ENCODE measurements at regions not wholly inside any gene's neighbourhood (a gene's known extent, or its start where the extent isn't known, plus 50 kb on each side); places are given as distances from the start of the nearest gene placed in this dataset.
A peak's percentile ranks its signal among the peaks of the same experiment; 100 is the strongest.

GRCh38 chr2:199136681-199137080 is 321.1 kb downstream of the SATB2 start:
- ChIA-PET CTCF (no interaction called here), POLR2A (no interaction called here)
- TF ChIP-seq CTCF (IDR thresholded peaks at IDR 0.05; ENCODE audit: low read depth, low read length) = no peak
- no peaks in the 10 kb centered on the region for H3K27me3 ChIP-seq (ENCODE audit: control insufficient read depth, insufficient read depth, low read length)
- peaks cover 5% of the 10 kb centered on the region; the same call in 1 of the 2 replicates for H3K9me3 ChIP-seq (ENCODE audit: control insufficient read depth, insufficient read depth, low read length)
- H3K4me3 ChIP-seq (ENCODE audit: low read depth, low read length) = no peak overlapping the region
- no peak overlapping the region for H3K27ac ChIP-seq (ENCODE audit: low read depth, low read length)
- DNase-seq (ENCODE audit: low read depth, low spot score) = peak; percentile 67

GRCh38 chr2:199136242-199136641 is 321.5 kb downstream of the SATB2 start:
- no peak for DNase-seq (ENCODE audit: low read depth, low spot score)
- no peak overlapping the region for H3K27ac ChIP-seq (ENCODE audit: low read depth, low read length)
- no peak overlapping the region for H3K4me3 ChIP-seq (ENCODE audit: low read depth, low read length)
- POLR2A ChIA-PET = no interaction called here
- H3K27me3 ChIP-seq (ENCODE audit: control insufficient read depth, insufficient read depth, low read length) = no peaks in the 10 kb centered on the region
- CTCF ChIA-PET = no interaction called here
- H3K9me3 ChIP-seq (ENCODE audit: control insufficient read depth, insufficient read depth, low read length) = peaks cover 2% of the 10 kb centered on the region; the same call in 1 of the 2 replicates
- TF ChIP-seq CTCF (IDR thresholded peaks at IDR 0.05; ENCODE audit: low read depth, low read length) = no peak

- H3K27ac ChIP-seq (ENCODE audit: low read depth, low read length) = no peak overlapping the region
- no peaks in the 10 kb centered on the region for H3K9me3 ChIP-seq (ENCODE audit: control insufficient read depth, insufficient read depth, low read length)
- ChIA-PET CTCF (no interaction called here), POLR2A (no interaction called here)
- no peak for TF ChIP-seq CTCF (IDR thresholded peaks at IDR 0.05; ENCODE audit: low read depth, low read length)
- H3K4me3 ChIP-seq (ENCODE audit: low read depth, low read length) = no peak overlapping the region
- no peaks in the 10 kb centered on the region for H3K27me3 ChIP-seq (ENCODE audit: control insufficient read depth, insufficient read depth, low read length)
- DNase-seq (ENCODE audit: low read depth, low spot score) = no peak
Measured at GRCh38 chr2:199131876-199132275, 325.9 kb downstream of the SATB2 start.

GRCh38 chr2:199131136-199131655 is 326.5 kb downstream of the SATB2 start:
- TF ChIP-seq CTCF (IDR thresholded peaks at IDR 0.05; ENCODE audit: low read depth, low read length) = no peak
- no peak overlapping the region for H3K27ac ChIP-seq (ENCODE audit: low read depth, low read length)
- ChIA-PET POLR2A (no interaction called here), CTCF (interaction anchor here (0.5 kb wide), 1 partner anchor 474 kb away, joined by 3 read pairs; no protein-coding TSS in a partner anchor)
- H3K27me3 ChIP-seq (ENCODE audit: control insufficient read depth, insufficient read depth, low read length) = no peaks in the 10 kb centered on the region
- H3K4me3 ChIP-seq (ENCODE audit: low read depth, low read length) = no peak overlapping the region
- no peak for DNase-seq (ENCODE audit: low read depth, low spot score)
- H3K9me3 ChIP-seq (ENCODE audit: control insufficient read depth, insufficient read depth, low read length) = no peaks in the 10 kb centered on the region

- CTCF ChIA-PET = no interaction called here
- Histone ChIP-seq H3K4me3 (ENCODE audit: low read depth, low read length) (no peak overlapping the region), H3K27ac (ENCODE audit: low read depth, low read length) (no peak overlapping the region), H3K9me3 (ENCODE audit: control insufficient read depth, insufficient read depth, low read length) (no peaks in the 10 kb centered on the region), H3K27me3 (ENCODE audit: control insufficient read depth, insufficient read depth, low read length) (no peaks in the 10 kb centered on the region)
- no peak for DNase-seq (ENCODE audit: low read depth, low spot score)
- POLR2A ChIA-PET = no interaction called here
- TF ChIP-seq CTCF (IDR thresholded peaks at IDR 0.05; ENCODE audit: low read depth, low read length) = no peak
Measured at GRCh38 chr2:199130501-199130900, 327.2 kb downstream of the SATB2 start.

Measured in AG04450 (cell line).